Pancreas (tissue), 10 donors: ENCODE measurements at regions not wholly inside any gene's neighbourhood (a gene's known extent, or its start where the extent isn't known, plus 50 kb on each side); places are given as distances from the start of the nearest gene placed in this dataset.

Experiments
- ATAC-seq, 4 donors: fragments of 200-7000 bp; cut with Tn5 transposase; one replicate each; pipeline versions ENCODE4 v1.8.0 to v1.9.1; 2020; ENCODE audit warnings: mild to moderate bottlenecking in 4 of 4, moderate library complexity in 4 of 4
- DNase-seq, 6 donors: peaks; one replicate each; pipeline ENCODE4 v3.0.0-alpha.2; 2020
- FAIRE-seq: peaks from 2 replicates; lab custom pipeline; 2012; peaks lifted over from hg19 to GRCh38; lab: Jason Lieb, UNC
- H3K27ac ChIP-seq, 4 donors: fragments of 200-600 bp; sonication (generic); 1 replicate in 3 of 4; 2 replicates in 1 of 4; pipeline versions ENCODE4 v1.5.0 to v1.8.0; 2020
- H3K27me3 ChIP-seq, 4 donors: fragments of 200-600 bp; one replicate each; pipeline ENCODE4 v1.8.0; 2021
- H3K36me3 ChIP-seq, 3 donors: fragments of 200-600 bp; sonication (generic) in 1 of 3; one replicate each; pipeline versions ENCODE4 v1.5.0 to v1.8.0; 2020 to 2021
- H3K4me1 ChIP-seq, 3 donors: fragments of 200-600 bp; one replicate each; pipeline ENCODE4 v1.8.0; 2021
- H3K4me3 ChIP-seq, 4 donors: fragments of 200-600 bp; sonication (generic) in 2 of 4; one replicate each; pipeline versions ENCODE4 v1.5.0 to v1.8.0; 2020 to 2021
- H3K9me3 ChIP-seq, 4 donors: fragments of 200-600 bp; one replicate each; pipeline ENCODE4 v1.8.0; 2021
- CTCF ChIP-seq, 4 donors: fragments of 200-600 bp; sonication (generic) in 3 of 4; IDR thresholded peaks; one replicate each; pipeline versions ENCODE4 v1.5.0 to v1.8.0; 2021; ENCODE audit warnings: antibody characterized with exemption in 4 of 4
- WGBS, 2 donors: extraction: QIAGEN DNeasy Blood & Tissue Kit; methylation state at CpG; one replicate each; pipeline ENCODE4 v1.1.7; 2013; 5-methylcytosine and 5-hydroxymethylcytosine counted together
- intact Hi-C, 3 donors: fragments of 100-400 bp; cut with DNase I; formaldehyde crosslinking; loops; one replicate each; pipeline versions ENCODE4 v1.11.1 to v1.14.2; 2022
- donor health status: healthy with polysubstance abuse.
- donor health status: DM: no; HTN: no; CAD: no; lungs with moderate emphysema.
- donor health status: DM: no; HTN: no; CAD: no.
- donor health status: control.
- donor health status: control.
- donor health status: Bipolar disorder and iron deficiency.
- donor health status: DM: yes; HTN: yes; CAD: no.
- donor health status: DM: no; HTN: no; CAD: no.
- donor health status: DM: no; HTN: no; CAD: no.
- donor health status: DM: yes; HTN: yes; CAD: no.

GRCh38 chr2:236712304-236712703, 142.7 kb downstream of the ACKR3 start:
- Histone ChIP-seq H3K36me3 (no peaks in the 10 kb centered on the region), H3K4me3 (no peak overlapping the region), H3K9me3 (no peaks in the 10 kb centered on the region), H3K27me3 (no peaks in the 10 kb centered on the region), H3K4me1 (no peaks in the 10 kb centered on the region), H3K27ac (no peak overlapping the region)
- 75 to 83% methylated on average over 1 of the region's 1 CpG for WGBS, 2 donors
- DNase-seq (no peak), FAIRE-seq (no peak), ATAC-seq (no peak)
- intact Hi-C loops, result no loop called here
- TF ChIP-seq CTCF (IDR thresholded peaks at IDR 0.05), result no peak

- 78 to 82% methylated on average over 8 of the region's 8 CpGs for WGBS, 2 donors
- Histone ChIP-seq H3K27me3 (no peaks in the 10 kb centered on the region), H3K9me3 (no peaks in the 10 kb centered on the region), H3K36me3 (no peaks in the 10 kb centered on the region), H3K4me3 (no peak overlapping the region), H3K4me1 (no peaks in the 10 kb centered on the region), H3K27ac (no peak overlapping the region)
- no peak for DNase-seq
- TF ChIP-seq CTCF (IDR thresholded peaks at IDR 0.05), result no peak
- intact Hi-C loops, result no loop called here
- FAIRE-seq, result no peak
- no peak for ATAC-seq
Observed at GRCh38 chr2:236712961-236713673, 143.5 kb downstream of the ACKR3 start.

GRCh38 chr2:236714080-236714479, 144.5 kb downstream of the ACKR3 start:
- FAIRE-seq (no peak), ATAC-seq (no peak), DNase-seq (no peak)
- H3K36me3 ChIP-seq, result no peaks in the 10 kb centered on the region
- intact Hi-C loops, result no loop called here
- no peak overlapping the region for H3K4me3 ChIP-seq
- WGBS, 2 donors, result 75 to 78% methylated on average over 5 of the region's 5 CpGs
- no peaks in the 10 kb centered on the region for H3K9me3 ChIP-seq
- TF ChIP-seq CTCF (IDR thresholded peaks at IDR 0.05), result no peak
- H3K4me1 ChIP-seq, result no peaks in the 10 kb centered on the region
- H3K27me3 ChIP-seq, result no peaks in the 10 kb centered on the region
- H3K27ac ChIP-seq, result no peak overlapping the region

GRCh38 chr2:236715077-236715476, 145.5 kb downstream of the ACKR3 start:
- Histone ChIP-seq H3K4me1 (no peaks in the 10 kb centered on the region), H3K27me3 (no peaks in the 10 kb centered on the region), H3K27ac (no peak overlapping the region), H3K4me3 (no peak overlapping the region), H3K9me3 (no peaks in the 10 kb centered on the region), H3K36me3 (no peaks in the 10 kb centered on the region)
- WGBS, 2 donors, result 72 to 73% methylated on average over 10 of the region's 10 CpGs
- DNase-seq (no peak), FAIRE-seq (no peak), ATAC-seq (peak in 2 of 4 donors; percentile 46 to 51)
- intact Hi-C loops, result no loop called here
- TF ChIP-seq CTCF (IDR thresholded peaks at IDR 0.05), result no peak

- Histone ChIP-seq H3K4me1 (no peaks in the 10 kb centered on the region), H3K27me3 (no peaks in the 10 kb centered on the region), H3K4me3 (no peak overlapping the region), H3K27ac (no peak overlapping the region), H3K9me3 (no peaks in the 10 kb centered on the region), H3K36me3 (no peaks in the 10 kb centered on the region)
- DNase-seq (no peak), ATAC-seq (peak in 1 of 4 donors; percentile 38), FAIRE-seq (no peak)
- intact Hi-C loops, result no loop called here
- 60 to 65% methylated on average over 16 of the region's 16 CpGs for WGBS, 2 donors
- TF ChIP-seq CTCF (IDR thresholded peaks at IDR 0.05), result no peak
Observed at GRCh38 chr2:236715491-236715961, 145.9 kb downstream of the ACKR3 start.
